Fibroblast of skin of left quadriceps (primary cell): ENCODE measurements at regions not wholly inside any gene's neighbourhood (a gene's known extent, or its start where the extent isn't known, plus 50 kb on each side); places are given as distances from the start of the nearest gene placed in this dataset.
"Not testable (repeated sequence)": the region's sequence is repeated elsewhere in the genome, so short reads cannot be mapped to it uniquely, and the experiment has no call there.

Experiments
- DNase-seq, 2 experiments: peaks; one replicate each; pipeline ENCODE4 v3.0.0-alpha.2; 2013; ENCODE audit warnings: low read depth in 2 of 2

- DNase-seq, result no peak
Measured at GRCh38 chr5:171542525-171543140, 123.2 kb downstream of the FGF18 start.

GRCh38 chr5:171543148-171543815 lies 123.8 kb downstream of the FGF18 start:
- DNase-seq, result no peak

GRCh38 chr5:171544913-171545765 lies 125.7 kb downstream of the FGF18 start:
- no peak for DNase-seq

GRCh38 chr5:171549274-171549673 lies 129.8 kb downstream of the FGF18 start:
- DNase-seq, result no peak

- DNase-seq, result not testable (repeated sequence)
Measured at GRCh38 chr5:171553817-171554216, 134.4 kb downstream of the FGF18 start.

GRCh38 chr5:171555160-171555559 lies 135.7 kb downstream of the FGF18 start:
- no peak for DNase-seq

- DNase-seq, result no peak
Measured at GRCh38 chr5:171562822-171563221, 143.4 kb downstream of the FGF18 start.

- DNase-seq, result no peak
Measured at GRCh38 chr5:171568389-171568788, 148.9 kb downstream of the FGF18 start.

- DNase-seq, result no peak
Measured at GRCh38 chr5:171569065-171569712, 149.7 kb downstream of the FGF18 start.

GRCh38 chr5:171570244-171570825 lies 150.9 kb downstream of the FGF18 start:
- no peak for DNase-seq

GRCh38 chr5:171571663-171572062 lies 152.2 kb downstream of the FGF18 start:
- DNase-seq, result no peak

GRCh38 chr5:171573021-171573420 lies 153.6 kb downstream of the FGF18 start:
- DNase-seq, result no peak

GRCh38 chr5:171573451-171574225 lies 154.2 kb downstream of the FGF18 start:
- no peak for DNase-seq

GRCh38 chr5:171574376-171574775 lies 154.9 kb downstream of the FGF18 start:
- no peak for DNase-seq

- no peak for DNase-seq
Measured at GRCh38 chr5:171575386-171575785, 155.9 kb downstream of the FGF18 start.

GRCh38 chr5:171575808-171576207 lies 156.4 kb downstream of the FGF18 start:
- no peak for DNase-seq

GRCh38 chr5:171577042-171577758 lies 157.8 kb downstream of the FGF18 start:
- no peak for DNase-seq

GRCh38 chr5:171578049-171578828 lies 158.8 kb downstream of the FGF18 start:
- DNase-seq, result no peak

- DNase-seq, result no peak
Measured at GRCh38 chr5:171578829-171579491, 159.5 kb downstream of the FGF18 start.
